Erythroblast (primary cell): ENCODE measurements at regions not wholly inside any gene's neighbourhood (a gene's known extent, or its start where the extent isn't known, plus 50 kb on each side); places are given as distances from the start of the nearest gene placed in this dataset.

Source experiments
- GATA1 ChIP-seq: IDR thresholded peaks from 2 replicates; pipeline ENCODE4 v1.6.1; 2011; ENCODE audit warnings: low read depth, mild to moderate bottlenecking, control low read depth, low read length, moderate library complexity
- POLR2A ChIP-seq: IDR thresholded peaks from 2 replicates; pipeline ENCODE4 v1.6.1; 2011; ENCODE audit warnings: mild to moderate bottlenecking, low read length

DNA sequence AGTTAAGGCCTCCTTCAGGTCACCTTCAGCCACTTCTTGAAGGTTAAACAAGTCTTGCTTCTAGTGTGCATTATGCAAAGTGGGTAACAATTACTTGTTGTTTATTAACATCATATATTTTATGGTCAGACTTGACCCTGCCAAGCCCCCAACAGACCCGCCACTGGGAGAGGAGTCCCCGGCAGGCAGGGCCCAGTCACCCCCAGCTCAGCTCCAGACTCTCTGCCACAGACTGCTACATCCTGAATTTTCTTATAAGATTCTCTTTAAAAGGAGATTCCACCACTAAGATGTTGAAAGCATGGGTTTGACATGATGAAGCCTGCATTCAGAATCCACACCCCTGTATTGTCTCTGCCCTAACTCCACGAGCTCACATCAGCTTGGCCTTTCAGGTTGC is 174.3 kb upstream of the ARL4C start:
- TF ChIP-seq POLR2A (no peak), GATA1 (no peak)
